IMR-90 (cell line): ENCODE measurements at regions not wholly inside any gene's neighbourhood (a gene's known extent, or its start where the extent isn't known, plus 50 kb on each side); places are given as distances from the start of the nearest gene placed in this dataset.

Source experiments
- ATAC-seq: fragments of 200-7000 bp; cut with Tn5 transposase; 2 replicates; pipeline ENCODE4 v1.9.1; 2020; ENCODE audit warnings: low read depth, mild to moderate bottlenecking, moderate library complexity
- BruUV-seq: library from RNA; stranded (reverse); fragments of 400-500 nt; replicated peaks from 2 replicates; lab custom pipeline; 2021; lab: Mats Ljungman, UMichigan
- CTCF ChIA-PET: fragments of 300-600 bp; formaldehyde crosslinking; extraction: SDS; loops from one replicate; lab custom pipeline; 2021; ENCODE audit warnings: antibody characterized with exemption; lab: Yijun Ruan, JAX
- POLR2A ChIA-PET: fragments of 300-600 bp; sonication (Branson Sonifier 250); formaldehyde crosslinking; loops from one replicate; lab custom pipeline; 2022; ENCODE audit warnings: antibody characterized with exemption; ENCODE audit not compliant: unreplicated experiment; lab: Charles Lee
- DNase-seq: peaks from one replicate; pipeline ENCODE4 v3.0.0; 2013
- H2AFZ ChIP-seq: replicated peaks from 2 replicates; pipeline ENCODE3; 2013; ENCODE audit warnings: low read length, mild to moderate bottlenecking; ENCODE audit not compliant: poor library complexity
- H2AK5ac ChIP-seq: 2 replicates; pipeline ENCODE4 v1.6.1; 2013; ENCODE audit warnings: low read depth, low read length, inconsistent platforms
- H2AK9ac ChIP-seq: replicated peaks from 2 replicates; pipeline ENCODE3; 2013; ENCODE audit warnings: mild to moderate bottlenecking, low read depth, low read length, moderate library complexity; ENCODE audit not compliant: poor library complexity
- H2BK120ac ChIP-seq: 2 replicates; pipeline ENCODE4 v1.6.1; 2013; ENCODE audit warnings: low read depth, low read length, inconsistent platforms
- H2BK15ac ChIP-seq: 3 replicates; pipeline ENCODE4 v1.6.1; 2013; ENCODE audit warnings: low read depth, low read length, inconsistent platforms
- H2BK20ac ChIP-seq: 2 replicates; pipeline ENCODE4 v1.6.1; 2013; ENCODE audit warnings: low read depth, mild to moderate bottlenecking, inconsistent platforms, low read length, moderate library complexity
- H2BK5ac ChIP-seq: 2 replicates; pipeline ENCODE4 v1.6.1; 2013; ENCODE audit warnings: mild to moderate bottlenecking, low read depth, low read length, inconsistent platforms; ENCODE audit not compliant: poor library complexity, severe bottlenecking
- H3K14ac ChIP-seq: replicated peaks from 2 replicates; pipeline ENCODE4 v1.6.1; 2013; ENCODE audit warnings: low read depth, low read length, inconsistent platforms
- H3K18ac ChIP-seq: 2 replicates; pipeline ENCODE4 v1.6.1; 2013; ENCODE audit warnings: low read depth, low read length, control low read depth
- H3K23ac ChIP-seq: 2 replicates; pipeline ENCODE4 v1.6.1; 2013; ENCODE audit warnings: low read depth, low read length, inconsistent platforms
- H3K27ac ChIP-seq: 2 replicates; pipeline ENCODE4 v1.5.1; 2013; ENCODE audit warnings: mild to moderate bottlenecking, control low read depth, low read length; ENCODE audit not compliant: insufficient read depth
- H3K27me3 ChIP-seq: 2 replicates; pipeline ENCODE4 v1.6.1; 2013; ENCODE audit warnings: low read length; ENCODE audit not compliant: control insufficient read depth, insufficient read depth
- H3K36me3 ChIP-seq: 2 replicates; pipeline ENCODE4 v1.6.1; 2013; ENCODE audit warnings: low read length, mixed read lengths; ENCODE audit not compliant: control insufficient read depth, insufficient read depth
- H3K4ac ChIP-seq: 2 replicates; pipeline ENCODE4 v1.6.1; 2013; ENCODE audit warnings: low read depth, low read length, inconsistent platforms
- H3K4me1 ChIP-seq: 2 replicates; pipeline ENCODE4 v1.6.1; 2013; ENCODE audit warnings: low read length, mixed read lengths; ENCODE audit not compliant: control insufficient read depth, insufficient read depth
- H3K4me2 ChIP-seq: 2 replicates; pipeline ENCODE4 v1.6.1; 2013; ENCODE audit warnings: low read depth, mild to moderate bottlenecking, control low read depth, low read length, moderate library complexity
- H3K4me3 ChIP-seq: 2 replicates; pipeline ENCODE4 v1.5.1; 2013; ENCODE audit warnings: low read depth, mild to moderate bottlenecking, control low read depth, low read length, moderate library complexity; ENCODE audit not compliant: insufficient read depth
- H3K56ac ChIP-seq: 2 replicates; pipeline ENCODE4 v1.6.1; 2013; ENCODE audit warnings: low read length, inconsistent platforms; ENCODE audit not compliant: insufficient read depth; ENCODE audit errors: extremely low read depth
- H3K79me1 ChIP-seq, 2 experiments: 2 replicates each; pipeline ENCODE4 v1.6.1; 2013; ENCODE audit warnings: low read length in 2 of 2, inconsistent platforms in 1 of 2, low read depth in 1 of 2
- H3K9ac ChIP-seq: 2 replicates; pipeline ENCODE4 v1.6.1; 2013; ENCODE audit warnings: low read depth, low read length, control low read depth
- H3K9me1 ChIP-seq: 2 replicates; pipeline ENCODE4 v1.6.1; 2013; ENCODE audit warnings: low read length, inconsistent platforms; ENCODE audit not compliant: insufficient read depth
- H3K9me3 ChIP-seq: 2 replicates; pipeline ENCODE4 v1.6.1; 2013; ENCODE audit warnings: low read length; ENCODE audit not compliant: control insufficient read depth, insufficient read depth
- H4K20me1 ChIP-seq: 2 replicates; pipeline ENCODE4 v1.6.1; 2013; ENCODE audit warnings: low read length, inconsistent platforms; ENCODE audit not compliant: insufficient read depth
- H4K5ac ChIP-seq: 2 replicates; pipeline ENCODE4 v1.6.1; 2013; ENCODE audit warnings: mild to moderate bottlenecking, low read depth, low read length, control low read depth
- H4K8ac ChIP-seq, 2 experiments: 2 replicates each; pipeline ENCODE4 v1.6.1; 2013; ENCODE audit warnings: low read depth in 2 of 2, low read length in 2 of 2, control low read depth in 1 of 2, inconsistent platforms in 1 of 2
- H4K91ac ChIP-seq: 2 replicates; pipeline ENCODE4 v1.6.1; 2013; ENCODE audit warnings: low read depth, low read length, inconsistent platforms; ENCODE audit not compliant: insufficient read depth
- BHLHE40 ChIP-seq: fragments of 150-350 bp; IDR thresholded peaks from 2 replicates; pipeline ENCODE4 v1.6.1; 2016; ENCODE audit warnings: mild to moderate bottlenecking, low read depth, low read length
- CEBPB ChIP-seq: IDR thresholded peaks from 2 replicates; pipeline ENCODE4 v1.6.1; 2012; ENCODE audit warnings: low read depth, low read length, improper control_type of control experiment
- ELK1 ChIP-seq: fragments of 150-350 bp; IDR thresholded peaks from 2 replicates; pipeline ENCODE4 v1.6.1; 2016; ENCODE audit warnings: low read depth, mild to moderate bottlenecking, low read length, moderate library complexity, borderline replicate concordance
- MAFK ChIP-seq: IDR thresholded peaks from 2 replicates; pipeline ENCODE4 v1.6.1; 2012; ENCODE audit warnings: low read depth, low read length, improper control_type of control experiment
- MAZ ChIP-seq: IDR thresholded peaks from 2 replicates; pipeline ENCODE4 v1.6.1; 2012; ENCODE audit warnings: low read depth, mild to moderate bottlenecking, low read length, improper control_type of control experiment, moderate library complexity, borderline replicate concordance
- MXI1 ChIP-seq: IDR thresholded peaks from 2 replicates; pipeline ENCODE4 v1.6.1; 2012; ENCODE audit warnings: low read depth, mild to moderate bottlenecking, low read length, moderate library complexity, borderline replicate concordance
- NFE2L2 ChIP-seq: fragments of 150-350 bp; IDR thresholded peaks from 2 replicates; pipeline ENCODE4 v1.6.1; 2016; ENCODE audit warnings: low read depth, mild to moderate bottlenecking, low read length
- POLR2A ChIP-seq: IDR thresholded peaks from 2 replicates; pipeline ENCODE4 v1.6.1; 2012; ENCODE audit warnings: mild to moderate bottlenecking, low read depth, low read length
- RCOR1 ChIP-seq: IDR thresholded peaks from 2 replicates; pipeline ENCODE4 v1.6.1; 2012; ENCODE audit warnings: mild to moderate bottlenecking, low read length, improper control_type of control experiment; ENCODE audit not compliant: insufficient replicate concordance
- RFX5 ChIP-seq: IDR thresholded peaks from 2 replicates; pipeline ENCODE4 v1.8.0; 2012; ENCODE audit warnings: low read depth, mild to moderate bottlenecking, low read length, moderate library complexity
- WGBS, 2 experiments: methylation state at CpG; one replicate each; pipeline versions ENCODE4 v1.1.5 to v1.1.7; 2013; ENCODE audit warnings: missing lambda C conversion rate in 2 of 2; ENCODE audit not compliant: insufficient read length in 1 of 2; ENCODE audit errors: extremely low coverage in 2 of 2; 5-methylcytosine and 5-hydroxymethylcytosine counted together
- dilution Hi-C: fragments of 300-500 bp; cut with HindIII; formaldehyde crosslinking; loops from one replicate; pipeline ENCODE4 v1.14.3; 2018; ENCODE audit warnings: low sequenced_read_pairs; ENCODE audit not compliant: unreplicated experiment
- in situ Hi-C: fragments of 300-500 bp; cut with MboI; formaldehyde crosslinking; loops from 3 replicates; pipeline ENCODE4 v1.14.3; 2019; ENCODE audit warnings: low sequenced_read_pairs, inconsistent platforms, mixed read lengths
- intact Hi-C: fragments of 100-400 bp; cut with micrococcal nuclease; formaldehyde crosslinking; loops from 2 replicates; pipeline ENCODE4 v1.10.0; 2022
- TF ChIP-seq, protein P1 (sequence below): fragments of 150-350 bp; IDR thresholded peaks from 2 replicates; pipeline ENCODE4 v1.6.1; 2017; ENCODE audit warnings: mild to moderate bottlenecking, antibody characterized with exemption, low read length, low read depth
- TF ChIP-seq, protein P2 (sequence below): conservative IDR thresholded peaks from 2 replicates; pipeline ENCODE4 v1.5.1; 2012; ENCODE audit warnings: mild to moderate bottlenecking, low read depth, low read length, improper control_type of control experiment

GRCh38 chr2:236674238-236674637 is 104.6 kb downstream of the ACKR3 start:
- no peak overlapping the region for H4K91ac ChIP-seq
- H3K56ac ChIP-seq: no peak overlapping the region
- in situ Hi-C loops: no loop called here
- H4K8ac ChIP-seq: no peak overlapping the region
- H3K14ac ChIP-seq: no peak overlapping the region
- no peak overlapping the region for H3K9ac ChIP-seq
- dilution Hi-C loops: no loop called here
- no peak overlapping the region for H3K27ac ChIP-seq
- H2BK20ac ChIP-seq: no peak overlapping the region
- no peak overlapping the region for H3K4me3 ChIP-seq
- no peak overlapping the region for H3K18ac ChIP-seq
- BruUV-seq: no TSS peak
- peaks cover 18% of the 10 kb centered on the region for H3K27me3 ChIP-seq
- DNase-seq (no peak), ATAC-seq (no peak)
- H4K5ac ChIP-seq: no peak overlapping the region
- no peak overlapping the region for H3K4ac ChIP-seq
- intact Hi-C loops: no loop called here
- WGBS, 2 experiments: 75% methylated on average over 2 of the region's 7 CpGs; no CpG with 5 or more reads in 1 of the 2 experiments
- no peak overlapping the region for H2BK5ac ChIP-seq
- no peak overlapping the region for H2AK5ac ChIP-seq
- H2BK15ac ChIP-seq: no peak overlapping the region
- H2BK120ac ChIP-seq: no peak overlapping the region
- H3K36me3 ChIP-seq: no peaks in the 10 kb centered on the region
- no peak overlapping the region for H2AK9ac ChIP-seq
- no peaks in the 10 kb centered on the region for H3K9me1 ChIP-seq
- H3K23ac ChIP-seq: no peak overlapping the region
- POLR2A ChIA-PET: no interaction called here
- CTCF ChIA-PET: no interaction called here
- TF ChIP-seq RCOR1 (no peak), MAFK (no peak), CEBPB (no peak), MAZ (no peak), BHLHE40 (no peak), RFX5 (no peak), MXI1 (no peak), NFE2L2 (no peak), ELK1 (no peak), POLR2A (no peak)
- TF ChIP-seq, protein P1, sequence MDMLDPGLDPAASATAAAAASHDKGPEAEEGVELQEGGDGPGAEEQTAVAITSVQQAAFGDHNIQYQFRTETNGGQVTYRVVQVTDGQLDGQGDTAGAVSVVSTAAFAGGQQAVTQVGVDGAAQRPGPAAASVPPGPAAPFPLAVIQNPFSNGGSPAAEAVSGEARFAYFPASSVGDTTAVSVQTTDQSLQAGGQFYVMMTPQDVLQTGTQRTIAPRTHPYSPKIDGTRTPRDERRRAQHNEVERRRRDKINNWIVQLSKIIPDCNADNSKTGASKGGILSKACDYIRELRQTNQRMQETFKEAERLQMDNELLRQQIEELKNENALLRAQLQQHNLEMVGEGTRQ: no peak
- TF ChIP-seq, protein P2, sequence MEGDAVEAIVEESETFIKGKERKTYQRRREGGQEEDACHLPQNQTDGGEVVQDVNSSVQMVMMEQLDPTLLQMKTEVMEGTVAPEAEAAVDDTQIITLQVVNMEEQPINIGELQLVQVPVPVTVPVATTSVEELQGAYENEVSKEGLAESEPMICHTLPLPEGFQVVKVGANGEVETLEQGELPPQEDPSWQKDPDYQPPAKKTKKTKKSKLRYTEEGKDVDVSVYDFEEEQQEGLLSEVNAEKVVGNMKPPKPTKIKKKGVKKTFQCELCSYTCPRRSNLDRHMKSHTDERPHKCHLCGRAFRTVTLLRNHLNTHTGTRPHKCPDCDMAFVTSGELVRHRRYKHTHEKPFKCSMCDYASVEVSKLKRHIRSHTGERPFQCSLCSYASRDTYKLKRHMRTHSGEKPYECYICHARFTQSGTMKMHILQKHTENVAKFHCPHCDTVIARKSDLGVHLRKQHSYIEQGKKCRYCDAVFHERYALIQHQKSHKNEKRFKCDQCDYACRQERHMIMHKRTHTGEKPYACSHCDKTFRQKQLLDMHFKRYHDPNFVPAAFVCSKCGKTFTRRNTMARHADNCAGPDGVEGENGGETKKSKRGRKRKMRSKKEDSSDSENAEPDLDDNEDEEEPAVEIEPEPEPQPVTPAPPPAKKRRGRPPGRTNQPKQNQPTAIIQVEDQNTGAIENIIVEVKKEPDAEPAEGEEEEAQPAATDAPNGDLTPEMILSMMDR: no peak
- H3K4me2 ChIP-seq: no peak overlapping the region
- no peaks in the 10 kb centered on the region for H3K79me1 ChIP-seq
- no peaks in the 10 kb centered on the region for H4K20me1 ChIP-seq
- no peak overlapping the region for H2AFZ ChIP-seq
- no peaks in the 10 kb centered on the region; the same call in none of the 2 replicates for H3K4me1 ChIP-seq
- H3K9me3 ChIP-seq: peaks cover 5% of the 10 kb centered on the region; the same call in 1 of the 2 replicates
